Neural cell (in vitro differentiated cells): ENCODE measurements at regions not wholly inside any gene's neighbourhood (a gene's known extent, or its start where the extent isn't known, plus 50 kb on each side); places are given as distances from the start of the nearest gene placed in this dataset.

ENCODE experiments used
- H2AFZ ChIP-seq: fragments of 200-600, 300-800 bp; sonication (generic), shearing (Covaris generic); 2 replicates; pipeline ENCODE4 v1.6.0; 2014; ENCODE audit warnings: low read depth, mild to moderate bottlenecking, antibody characterized with exemption, low read length, moderate library complexity
- H3F3A ChIP-seq: fragments of 200-600 bp; shearing (Covaris generic); 2 replicates; pipeline ENCODE4 v1.6.1; 2016; ENCODE audit warnings: mild to moderate bottlenecking, moderate library complexity, mixed read lengths, antibody characterized with exemption, low read length; ENCODE audit not compliant: insufficient read depth, poor library complexity, severe bottlenecking
- H3K27ac ChIP-seq: fragments of 200-600, 300-800 bp; sonication (generic), shearing (Covaris generic); 2 replicates; pipeline ENCODE4 v1.5.1; 2014; ENCODE audit warnings: mild to moderate bottlenecking, low read length, moderate library complexity
- H3K27me3 ChIP-seq: fragments of 300-800, 200-600 bp; sonication (generic), shearing (Covaris generic); 2 replicates; pipeline ENCODE4 v1.6.0; 2014; ENCODE audit warnings: mild to moderate bottlenecking, low read depth, low read length, moderate library complexity; ENCODE audit not compliant: insufficient read depth
- H3K36me3 ChIP-seq: fragments of 300-800, 200-600 bp; sonication (generic), shearing (Covaris generic); 2 replicates; pipeline ENCODE4 v1.5.1; 2014; ENCODE audit warnings: mild to moderate bottlenecking, antibody characterized with exemption, low read length, moderate library complexity; ENCODE audit not compliant: insufficient read depth
- H3K4me2 ChIP-seq: fragments of 300-800, 200-600 bp; sonication (generic), shearing (Covaris generic); 2 replicates; pipeline ENCODE4 v1.6.0; 2014; ENCODE audit warnings: mild to moderate bottlenecking, low read length
- H3K4me3 ChIP-seq: fragments of 300-800, 200-600 bp; sonication (generic), shearing (Covaris generic); 2 replicates; pipeline ENCODE4 v1.5.1; 2014; ENCODE audit warnings: mild to moderate bottlenecking, low read length, moderate library complexity
- H3K79me2 ChIP-seq: fragments of 200-600 bp; shearing (Covaris generic); replicated peaks from 2 replicates; pipeline ENCODE4 v1.6.0; 2014; ENCODE audit warnings: mild to moderate bottlenecking, low read length, moderate library complexity; ENCODE audit not compliant: insufficient read depth
- H3K9ac ChIP-seq: fragments of 300-800, 200-600 bp; sonication (generic), shearing (Covaris generic); 2 replicates; pipeline ENCODE4 v1.6.1; 2016; ENCODE audit warnings: mild to moderate bottlenecking, low read length, mixed read lengths
- H3K9me2 ChIP-seq: fragments of 200-600 bp; shearing (Covaris generic); 2 replicates; pipeline ENCODE4 v1.6.1; 2016; ENCODE audit warnings: mild to moderate bottlenecking, low read length, mixed read lengths; ENCODE audit not compliant: insufficient read depth
- H3K9me3 ChIP-seq: fragments of 200-600, 300-800 bp; sonication (generic), shearing (Covaris generic); 2 replicates; pipeline ENCODE4 v1.6.1; 2016; ENCODE audit warnings: mild to moderate bottlenecking, mixed run types, low read length, moderate library complexity, mixed read lengths
- H4K20me1 ChIP-seq: fragments of 200-600 bp; shearing (Covaris generic); 2 replicates; pipeline ENCODE4 v1.6.1; 2016; ENCODE audit warnings: mild to moderate bottlenecking, mixed run types; ENCODE audit not compliant: insufficient read depth
- CTCF ChIP-seq: fragments of 450-650 bp; IDR thresholded peaks from 2 replicates; pipeline ENCODE4 v1.5.1; 2014; ENCODE audit warnings: antibody characterized with exemption, mild to moderate bottlenecking, moderate library complexity; ENCODE audit not compliant: poor library complexity, severe bottlenecking
- EP300 ChIP-seq: fragments of 450-650 bp; conservative IDR thresholded peaks from 2 replicates; pipeline ENCODE4 v1.6.1; 2014; ENCODE audit warnings: antibody characterized with exemption, mild to moderate bottlenecking, moderate library complexity; ENCODE audit not compliant: poor library complexity, severe bottlenecking
- EZH2 ChIP-seq: fragments of 200-600, 300-800 bp; shearing (Covaris generic), sonication (generic); IDR thresholded peaks from 2 replicates; pipeline ENCODE4 v1.6.1; 2014; ENCODE audit warnings: antibody characterized with exemption, low read length, borderline replicate concordance, mild to moderate bottlenecking; ENCODE audit not compliant: insufficient read depth, poor library complexity, severe bottlenecking
- MXI1 ChIP-seq: fragments of 450-650 bp; conservative IDR thresholded peaks from 2 replicates; pipeline ENCODE4 v1.6.1; 2014; ENCODE audit warnings: antibody characterized with exemption, mild to moderate bottlenecking; ENCODE audit not compliant: poor library complexity, severe bottlenecking
- POLR2AphosphoS5 ChIP-seq: IDR thresholded peaks from 2 replicates; pipeline ENCODE4 v1.6.1; 2012
- RAD21 ChIP-seq: fragments of 450-650 bp; conservative IDR thresholded peaks from 2 replicates; pipeline ENCODE4 v1.6.1; 2014; ENCODE audit warnings: antibody characterized with exemption, mild to moderate bottlenecking, moderate library complexity
- SMC3 ChIP-seq: fragments of 450-650 bp; conservative IDR thresholded peaks from 2 replicates; pipeline ENCODE4 v1.6.1; 2014; ENCODE audit warnings: antibody characterized with exemption, mild to moderate bottlenecking, moderate library complexity; ENCODE audit not compliant: poor library complexity
- TAF1 ChIP-seq: IDR thresholded peaks from 2 replicates; pipeline ENCODE4 v1.6.1; 2012; ENCODE audit warnings: low read depth
- TF ChIP-seq, protein P1 (sequence below): IDR thresholded peaks from 2 replicates; pipeline ENCODE4 v1.6.1; 2012; ENCODE audit warnings: borderline replicate concordance

DNA sequence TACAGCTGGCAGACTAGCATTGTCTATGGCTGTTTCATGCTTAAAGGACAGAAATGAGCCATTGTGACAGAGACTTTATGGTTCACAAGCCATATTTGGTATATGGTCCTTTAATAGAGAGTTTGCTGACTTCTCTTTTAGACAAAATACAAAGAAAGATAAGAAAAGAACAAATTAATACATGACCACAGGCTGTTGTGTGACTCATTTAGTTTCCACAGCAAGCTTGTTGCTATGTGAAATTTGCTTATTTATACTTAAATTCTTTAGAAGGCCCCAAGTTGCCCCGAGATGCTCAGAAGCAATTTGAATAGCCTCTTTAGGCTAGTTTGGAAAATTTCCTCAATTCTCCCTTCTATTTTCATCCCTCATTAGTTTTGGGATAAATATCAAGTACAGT is 315.3 kb upstream of the RPS23 start:
- Histone ChIP-seq H4K20me1 (no peaks in the 10 kb centered on the region), H2AFZ (no peak overlapping the region), H3K4me2 (no peak overlapping the region), H3K4me3 (no peak overlapping the region), H3F3A (no peaks in the 10 kb centered on the region), H3K9me3 (no peaks in the 10 kb centered on the region), H3K79me2 (no peaks in the 10 kb centered on the region), H3K9me2 (no peaks in the 10 kb centered on the region), H3K36me3 (no peaks in the 10 kb centered on the region), H3K9ac (no peak overlapping the region), H3K27me3 (no peaks in the 10 kb centered on the region), H3K27ac (no peak overlapping the region)
- TF ChIP-seq MXI1 (no peak), POLR2AphosphoS5 (no peak), TAF1 (no peak), RAD21 (no peak), SMC3 (no peak), EZH2 (no peak)
- TF ChIP-seq, protein P1, sequence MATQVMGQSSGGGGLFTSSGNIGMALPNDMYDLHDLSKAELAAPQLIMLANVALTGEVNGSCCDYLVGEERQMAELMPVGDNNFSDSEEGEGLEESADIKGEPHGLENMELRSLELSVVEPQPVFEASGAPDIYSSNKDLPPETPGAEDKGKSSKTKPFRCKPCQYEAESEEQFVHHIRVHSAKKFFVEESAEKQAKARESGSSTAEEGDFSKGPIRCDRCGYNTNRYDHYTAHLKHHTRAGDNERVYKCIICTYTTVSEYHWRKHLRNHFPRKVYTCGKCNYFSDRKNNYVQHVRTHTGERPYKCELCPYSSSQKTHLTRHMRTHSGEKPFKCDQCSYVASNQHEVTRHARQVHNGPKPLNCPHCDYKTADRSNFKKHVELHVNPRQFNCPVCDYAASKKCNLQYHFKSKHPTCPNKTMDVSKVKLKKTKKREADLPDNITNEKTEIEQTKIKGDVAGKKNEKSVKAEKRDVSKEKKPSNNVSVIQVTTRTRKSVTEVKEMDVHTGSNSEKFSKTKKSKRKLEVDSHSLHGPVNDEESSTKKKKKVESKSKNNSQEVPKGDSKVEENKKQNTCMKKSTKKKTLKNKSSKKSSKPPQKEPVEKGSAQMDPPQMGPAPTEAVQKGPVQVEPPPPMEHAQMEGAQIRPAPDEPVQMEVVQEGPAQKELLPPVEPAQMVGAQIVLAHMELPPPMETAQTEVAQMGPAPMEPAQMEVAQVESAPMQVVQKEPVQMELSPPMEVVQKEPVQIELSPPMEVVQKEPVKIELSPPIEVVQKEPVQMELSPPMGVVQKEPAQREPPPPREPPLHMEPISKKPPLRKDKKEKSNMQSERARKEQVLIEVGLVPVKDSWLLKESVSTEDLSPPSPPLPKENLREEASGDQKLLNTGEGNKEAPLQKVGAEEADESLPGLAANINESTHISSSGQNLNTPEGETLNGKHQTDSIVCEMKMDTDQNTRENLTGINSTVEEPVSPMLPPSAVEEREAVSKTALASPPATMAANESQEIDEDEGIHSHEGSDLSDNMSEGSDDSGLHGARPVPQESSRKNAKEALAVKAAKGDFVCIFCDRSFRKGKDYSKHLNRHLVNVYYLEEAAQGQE = no peak

DNA sequence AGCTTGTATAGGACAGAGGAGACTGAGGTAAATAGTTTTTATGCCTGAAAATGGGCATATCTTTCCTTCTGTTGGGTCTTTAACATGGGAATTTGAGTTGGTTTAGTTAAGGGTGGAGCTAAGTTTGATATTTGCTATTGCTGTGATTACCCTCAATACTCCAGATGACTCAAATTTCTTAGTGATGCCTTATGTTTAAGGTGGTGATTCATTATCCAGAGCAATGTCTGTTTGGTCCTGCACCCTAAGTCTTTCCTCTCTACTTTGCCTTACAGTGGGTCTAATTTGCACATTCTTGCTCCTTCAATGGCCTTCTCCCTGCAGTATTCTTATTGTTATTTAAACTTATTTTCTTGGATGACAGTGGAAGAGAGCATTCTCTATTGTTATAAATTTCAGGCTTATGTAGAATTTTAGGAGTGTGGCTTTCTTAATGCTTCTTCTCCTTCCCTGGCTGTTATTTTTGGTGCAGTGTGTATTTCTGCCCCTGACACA is 312.9 kb upstream of the RPS23 start:
- TF ChIP-seq RAD21 (no peak), SMC3 (no peak), TAF1 (no peak), EZH2 (no peak), POLR2AphosphoS5 (no peak), MXI1 (no peak)
- Histone ChIP-seq H3K79me2 (no peaks in the 10 kb centered on the region), H3K9me2 (no peaks in the 10 kb centered on the region), H4K20me1 (no peaks in the 10 kb centered on the region), H3K4me3 (no peak overlapping the region), H3F3A (no peaks in the 10 kb centered on the region), H3K9me3 (no peaks in the 10 kb centered on the region), H3K27ac (no peak overlapping the region), H3K27me3 (no peaks in the 10 kb centered on the region), H3K4me2 (no peak overlapping the region), H2AFZ (no peak overlapping the region), H3K36me3 (no peaks in the 10 kb centered on the region), H3K9ac (no peak overlapping the region)

DNA sequence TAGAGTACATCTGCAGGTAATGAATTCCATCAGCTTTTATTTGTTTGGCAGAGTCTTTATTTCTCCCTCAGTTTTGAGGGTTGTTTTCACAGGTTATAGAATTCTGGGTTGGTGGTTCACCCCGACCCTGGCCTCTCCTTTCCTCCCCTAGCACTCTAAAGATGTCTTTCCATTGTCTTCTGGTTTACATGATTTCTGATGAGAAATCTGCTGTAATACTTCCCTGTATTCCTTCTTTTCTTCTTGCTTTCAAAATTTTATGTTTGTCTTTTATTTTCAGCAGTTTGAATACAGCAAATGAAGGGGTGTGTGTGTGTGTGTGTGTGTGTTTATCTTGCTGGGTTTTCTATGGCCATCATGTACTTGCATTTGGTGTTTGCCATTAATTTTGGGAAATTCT is 312.0 kb upstream of the RPS23 start:
- Histone ChIP-seq H2AFZ (no peak overlapping the region), H3K36me3 (no peaks in the 10 kb centered on the region), H3K4me2 (no peak overlapping the region), H3K27me3 (no peaks in the 10 kb centered on the region), H3K27ac (no peak overlapping the region), H3K4me3 (no peak overlapping the region), H3K9me2 (no peaks in the 10 kb centered on the region), H3F3A (no peaks in the 10 kb centered on the region), H4K20me1 (no peaks in the 10 kb centered on the region), H3K79me2 (no peaks in the 10 kb centered on the region), H3K9ac (no peak overlapping the region), H3K9me3 (no peaks in the 10 kb centered on the region)
- TF ChIP-seq RAD21 (no peak), TAF1 (no peak), POLR2AphosphoS5 (no peak), SMC3 (no peak), MXI1 (no peak), CTCF (no peak), EZH2 (no peak), EP300 (no peak)
- TF ChIP-seq, protein P1 = no peak
